ENCODE measurements at regions not wholly inside any gene's neighbourhood (a gene's known extent, or its start where the extent isn't known, plus 50 kb on each side); places are given as distances from the start of the nearest gene placed in this dataset.
"Not testable (repeated sequence)": the region's sequence is repeated elsewhere in the genome, so short reads cannot be mapped to it uniquely, and the experiment has no call there.

- DNase-seq (ENCODE audit: low read depth) = no peak
- no peak overlapping the region for H3K4me3 ChIP-seq (ENCODE audit: low read length)
- no peak for TF ChIP-seq CTCF (conservative IDR thresholded peaks at IDR 0.05; ENCODE audit: low read length)
Measured at GRCh38 chr4:77269505-77269904, 112.5 kb downstream of the CCNG2 start.

GRCh38 chr4:77273412-77273811 lies 116.4 kb downstream of the CCNG2 start:
- H3K4me3 ChIP-seq (ENCODE audit: low read length) = no peak overlapping the region
- no peak for DNase-seq (ENCODE audit: low read depth)
- TF ChIP-seq CTCF (conservative IDR thresholded peaks at IDR 0.05; ENCODE audit: low read length) = no peak

GRCh38 chr4:77279114-77279513 lies 122.1 kb downstream of the CCNG2 start:
- not testable (repeated sequence) for DNase-seq (ENCODE audit: low read depth); H3K4me3 ChIP-seq (ENCODE audit: low read length)

GRCh38 chr4:77282305-77282704 lies 125.3 kb downstream of the CCNG2 start:
- H3K4me3 ChIP-seq (ENCODE audit: low read length) = no peak overlapping the region
- TF ChIP-seq CTCF (conservative IDR thresholded peaks at IDR 0.05; ENCODE audit: low read length) = no peak
- no peak for DNase-seq (ENCODE audit: low read depth)

GRCh38 chr4:77284036-77284435 lies 127.0 kb downstream of the CCNG2 start:
- TF ChIP-seq CTCF (conservative IDR thresholded peaks at IDR 0.05; ENCODE audit: low read length) = no peak
- peak; percentile 1 for DNase-seq (ENCODE audit: low read depth)
- H3K4me3 ChIP-seq (ENCODE audit: low read length) = no peak overlapping the region

- no peak overlapping the region for H3K4me3 ChIP-seq (ENCODE audit: low read length)
- no peak for DNase-seq (ENCODE audit: low read depth)
- TF ChIP-seq CTCF (conservative IDR thresholded peaks at IDR 0.05; ENCODE audit: low read length) = no peak
Measured at GRCh38 chr4:77286906-77287305, 129.9 kb downstream of the CCNG2 start.

- TF ChIP-seq CTCF (conservative IDR thresholded peaks at IDR 0.05; ENCODE audit: low read length) = no peak
- no peak for DNase-seq (ENCODE audit: low read depth)
- no peak overlapping the region for H3K4me3 ChIP-seq (ENCODE audit: low read length)
Measured at GRCh38 chr4:77293426-77293825, 136.4 kb downstream of the CCNG2 start.

- DNase-seq (ENCODE audit: low read depth); H3K4me3 ChIP-seq (ENCODE audit: low read length): not testable (repeated sequence)
Measured at GRCh38 chr4:77300996-77301395, 144.0 kb downstream of the CCNG2 start.

Data from AG10803 (cell line).